PC-3 (cell line): ENCODE measurements at regions not wholly inside any gene's neighbourhood (a gene's known extent, or its start where the extent isn't known, plus 50 kb on each side); places are given as distances from the start of the nearest gene placed in this dataset.

ENCODE experiments used
- EZH2 ChIP-seq: fragments of 300-600 bp; sonication (generic); IDR thresholded peaks from one replicate; pipeline ENCODE4 v1.6.1; 2017; ENCODE audit warnings: antibody characterized with exemption, mild to moderate bottlenecking, low read length; ENCODE audit not compliant: unreplicated experiment
- EZH2phosphoT487 ChIP-seq: fragments of 300-600 bp; sonication (generic); IDR thresholded peaks from 2 replicates; pipeline ENCODE4 v1.6.1; 2018; ENCODE audit warnings: mild to moderate bottlenecking, antibody characterized with exemption, low read length, borderline replicate concordance
- TF ChIP-seq, protein P1 (sequence below): fragments of 300-600 bp; sonication (generic); conservative IDR thresholded peaks from 2 replicates; pipeline ENCODE4 v1.5.1; 2017; ENCODE audit warnings: antibody characterized with exemption, low read depth, mild to moderate bottlenecking, low read length

DNA sequence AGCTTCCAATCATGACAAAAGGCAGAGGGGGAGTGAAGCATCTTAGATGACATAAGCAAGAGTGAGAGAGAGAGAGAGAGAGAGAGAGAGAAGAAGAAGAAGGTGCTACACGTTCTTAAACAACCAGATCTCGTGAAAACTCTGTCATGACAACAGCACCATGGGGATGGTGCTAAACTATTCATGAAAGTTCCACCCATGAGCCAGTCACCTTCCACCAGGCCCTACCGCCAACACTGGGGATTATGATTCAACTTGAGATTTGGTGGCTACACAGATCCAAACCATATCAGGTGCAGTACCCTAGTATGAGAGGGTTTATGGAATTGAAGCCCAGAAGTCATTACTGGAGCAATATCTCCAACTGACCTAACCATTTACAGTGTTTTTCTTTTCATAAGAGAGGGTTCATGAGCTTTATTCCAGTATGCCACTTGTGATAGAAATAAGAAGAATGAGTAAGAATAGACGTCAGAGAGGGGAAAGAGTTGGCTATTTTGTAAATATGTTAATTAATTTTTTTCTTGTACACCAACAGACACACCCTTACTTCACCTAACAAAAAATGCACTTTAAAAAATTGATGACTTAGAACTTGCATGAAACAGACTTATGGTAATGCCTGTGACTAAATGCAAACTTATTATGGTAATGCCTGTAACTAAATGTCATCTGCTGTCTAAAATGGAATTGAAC is 680.4 kb upstream of the ITGA1 start:
- TF ChIP-seq EZH2 (no peak), EZH2phosphoT487 (no peak)
- TF ChIP-seq, protein P1, sequence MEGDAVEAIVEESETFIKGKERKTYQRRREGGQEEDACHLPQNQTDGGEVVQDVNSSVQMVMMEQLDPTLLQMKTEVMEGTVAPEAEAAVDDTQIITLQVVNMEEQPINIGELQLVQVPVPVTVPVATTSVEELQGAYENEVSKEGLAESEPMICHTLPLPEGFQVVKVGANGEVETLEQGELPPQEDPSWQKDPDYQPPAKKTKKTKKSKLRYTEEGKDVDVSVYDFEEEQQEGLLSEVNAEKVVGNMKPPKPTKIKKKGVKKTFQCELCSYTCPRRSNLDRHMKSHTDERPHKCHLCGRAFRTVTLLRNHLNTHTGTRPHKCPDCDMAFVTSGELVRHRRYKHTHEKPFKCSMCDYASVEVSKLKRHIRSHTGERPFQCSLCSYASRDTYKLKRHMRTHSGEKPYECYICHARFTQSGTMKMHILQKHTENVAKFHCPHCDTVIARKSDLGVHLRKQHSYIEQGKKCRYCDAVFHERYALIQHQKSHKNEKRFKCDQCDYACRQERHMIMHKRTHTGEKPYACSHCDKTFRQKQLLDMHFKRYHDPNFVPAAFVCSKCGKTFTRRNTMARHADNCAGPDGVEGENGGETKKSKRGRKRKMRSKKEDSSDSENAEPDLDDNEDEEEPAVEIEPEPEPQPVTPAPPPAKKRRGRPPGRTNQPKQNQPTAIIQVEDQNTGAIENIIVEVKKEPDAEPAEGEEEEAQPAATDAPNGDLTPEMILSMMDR, result no peak
